ENCODE measurements at regions not wholly inside any gene's neighbourhood (a gene's known extent, or its start where the extent isn't known, plus 50 kb on each side); places are given as distances from the start of the nearest gene placed in this dataset.

GRCh38 chr13:103844471-103844870 lies 778.3 kb upstream of the SLC10A2 start (continued):
- TF ChIP-seq, protein P1, sequence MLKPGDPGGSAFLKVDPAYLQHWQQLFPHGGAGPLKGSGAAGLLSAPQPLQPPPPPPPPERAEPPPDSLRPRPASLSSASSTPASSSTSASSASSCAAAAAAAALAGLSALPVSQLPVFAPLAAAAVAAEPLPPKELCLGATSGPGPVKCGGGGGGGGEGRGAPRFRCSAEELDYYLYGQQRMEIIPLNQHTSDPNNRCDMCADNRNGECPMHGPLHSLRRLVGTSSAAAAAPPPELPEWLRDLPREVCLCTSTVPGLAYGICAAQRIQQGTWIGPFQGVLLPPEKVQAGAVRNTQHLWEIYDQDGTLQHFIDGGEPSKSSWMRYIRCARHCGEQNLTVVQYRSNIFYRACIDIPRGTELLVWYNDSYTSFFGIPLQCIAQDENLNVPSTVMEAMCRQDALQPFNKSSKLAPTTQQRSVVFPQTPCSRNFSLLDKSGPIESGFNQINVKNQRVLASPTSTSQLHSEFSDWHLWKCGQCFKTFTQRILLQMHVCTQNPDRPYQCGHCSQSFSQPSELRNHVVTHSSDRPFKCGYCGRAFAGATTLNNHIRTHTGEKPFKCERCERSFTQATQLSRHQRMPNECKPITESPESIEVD (tag by site-specific recombination; IDR thresholded peaks at IDR 0.05), result no peak

- no peak overlapping the region for H3K27ac ChIP-seq (ENCODE audit: extremely low read depth, low read depth, low read length)
- TF ChIP-seq ZNF677 (tag by site-specific recombination; IDR thresholded peaks at IDR 0.05) (no peak), YY1 (tag by site-specific recombination; IDR thresholded peaks at IDR 0.05) (no peak), ZBTB17 (tag by site-specific recombination; IDR thresholded peaks at IDR 0.05) (no peak), KLF16 (tag by site-specific recombination; IDR thresholded peaks at IDR 0.05) (no peak), ZNF223 (tag by site-specific recombination; IDR thresholded peaks at IDR 0.05) (no peak), ZNF335 (tag by site-specific recombination; conservative IDR thresholded peaks at IDR 0.05) (no peak), KLF9 (tag by site-specific recombination; IDR thresholded peaks at IDR 0.05; ENCODE audit: low read depth) (no peak), TSHZ1 (tag by site-specific recombination; IDR thresholded peaks at IDR 0.05; ENCODE audit: borderline replicate concordance) (no peak), ZNF350 (tag by site-specific recombination; IDR thresholded peaks at IDR 0.05) (no peak), KLF1 (tag by site-specific recombination; IDR thresholded peaks at IDR 0.05) (no peak), SP7 (tag by site-specific recombination; IDR thresholded peaks at IDR 0.05) (no peak)
- TF ChIP-seq, protein P2, sequence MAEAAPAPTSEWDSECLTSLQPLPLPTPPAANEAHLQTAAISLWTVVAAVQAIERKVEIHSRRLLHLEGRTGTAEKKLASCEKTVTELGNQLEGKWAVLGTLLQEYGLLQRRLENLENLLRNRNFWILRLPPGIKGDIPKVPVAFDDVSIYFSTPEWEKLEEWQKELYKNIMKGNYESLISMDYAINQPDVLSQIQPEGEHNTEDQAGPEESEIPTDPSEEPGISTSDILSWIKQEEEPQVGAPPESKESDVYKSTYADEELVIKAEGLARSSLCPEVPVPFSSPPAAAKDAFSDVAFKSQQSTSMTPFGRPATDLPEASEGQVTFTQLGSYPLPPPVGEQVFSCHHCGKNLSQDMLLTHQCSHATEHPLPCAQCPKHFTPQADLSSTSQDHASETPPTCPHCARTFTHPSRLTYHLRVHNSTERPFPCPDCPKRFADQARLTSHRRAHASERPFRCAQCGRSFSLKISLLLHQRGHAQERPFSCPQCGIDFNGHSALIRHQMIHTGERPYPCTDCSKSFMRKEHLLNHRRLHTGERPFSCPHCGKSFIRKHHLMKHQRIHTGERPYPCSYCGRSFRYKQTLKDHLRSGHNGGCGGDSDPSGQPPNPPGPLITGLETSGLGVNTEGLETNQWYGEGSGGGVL (tag by site-specific recombination; IDR thresholded peaks at IDR 0.05), result no peak
- TF ChIP-seq, protein P3, sequence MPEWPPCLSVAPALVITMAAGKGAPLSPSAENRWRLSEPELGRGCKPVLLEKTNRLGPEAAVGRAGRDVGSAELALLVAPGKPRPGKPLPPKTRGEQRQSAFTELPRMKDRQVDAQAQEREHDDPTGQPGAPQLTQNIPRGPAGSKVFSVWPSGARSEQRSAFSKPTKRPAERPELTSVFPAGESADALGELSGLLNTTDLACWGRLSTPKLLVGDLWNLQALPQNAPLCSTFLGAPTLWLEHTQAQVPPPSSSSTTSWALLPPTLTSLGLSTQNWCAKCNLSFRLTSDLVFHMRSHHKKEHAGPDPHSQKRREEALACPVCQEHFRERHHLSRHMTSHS (tag by site-specific recombination; IDR thresholded peaks at IDR 0.05), result no peak
- TF ChIP-seq, protein P4, sequence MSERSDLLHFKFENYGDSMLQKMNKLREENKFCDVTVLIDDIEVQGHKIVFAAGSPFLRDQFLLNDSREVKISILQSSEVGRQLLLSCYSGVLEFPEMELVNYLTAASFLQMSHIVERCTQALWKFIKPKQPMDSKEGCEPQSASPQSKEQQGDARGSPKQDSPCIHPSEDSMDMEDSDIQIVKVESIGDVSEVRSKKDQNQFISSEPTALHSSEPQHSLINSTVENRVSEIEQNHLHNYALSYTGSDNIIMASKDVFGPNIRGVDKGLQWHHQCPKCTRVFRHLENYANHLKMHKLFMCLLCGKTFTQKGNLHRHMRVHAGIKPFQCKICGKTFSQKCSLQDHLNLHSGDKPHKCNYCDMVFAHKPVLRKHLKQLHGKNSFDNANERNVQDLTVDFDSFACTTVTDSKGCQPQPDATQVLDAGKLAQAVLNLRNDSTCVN (tag by site-specific recombination; optimal IDR thresholded peaks at IDR 0.05), result no peak
- no peaks in the 10 kb centered on the region for H3K9me3 ChIP-seq (ENCODE audit: control insufficient read depth, insufficient read depth, low read depth, low read length)
- no peaks in the 10 kb centered on the region for H3K36me3 ChIP-seq (ENCODE audit: control insufficient read depth in 2 of 2, insufficient read depth in 1 of 2, low read length in 2 of 2)
- ChIA-PET POLR2A (no interaction called here), CTCF (no interaction called here)
- H3K4me1 ChIP-seq (ENCODE audit: control insufficient read depth, insufficient read depth, low read length), result no peaks in the 10 kb centered on the region
- no peak overlapping the region for H3K4me3 ChIP-seq (ENCODE audit: low read depth, low read length)
These were observed 773.2 kb upstream of the SLC10A2 start for GRCh38 chr13:103839460-103839859.

GRCh38 chr13:103835052-103835451 lies 768.8 kb upstream of the SLC10A2 start:
- no peaks in the 10 kb centered on the region for H3K36me3 ChIP-seq (ENCODE audit: control insufficient read depth in 2 of 2, insufficient read depth in 1 of 2, low read length in 2 of 2)
- POLR2A ChIA-PET, result no interaction called here
- no peak overlapping the region for H3K4me3 ChIP-seq (ENCODE audit: low read depth, low read length)
- no peaks in the 10 kb centered on the region for H3K4me1 ChIP-seq (ENCODE audit: control insufficient read depth, insufficient read depth, low read length)
- TF ChIP-seq ZNF341 (tag by site-specific recombination; IDR thresholded peaks at IDR 0.05; ENCODE audit: low read depth) (no peak), ATF2 (tag by site-specific recombination; IDR thresholded peaks at IDR 0.05; ENCODE audit: low read depth) (peak; percentile 49), TCF7L2 (IDR thresholded peaks at IDR 0.05; ENCODE audit: borderline replicate concordance, low read depth, low read length) (no peak), ZNF394 (tag by site-specific recombination; IDR thresholded peaks at IDR 0.05; ENCODE audit: borderline replicate concordance) (no peak), GFI1B (tag by site-specific recombination; IDR thresholded peaks at IDR 0.05) (no peak)
- H3K27ac ChIP-seq (ENCODE audit: extremely low read depth, low read depth, low read length), result no peak overlapping the region
- CTCF ChIA-PET, result no interaction called here
- no peaks in the 10 kb centered on the region for H3K9me3 ChIP-seq (ENCODE audit: control insufficient read depth, insufficient read depth, low read depth, low read length)
